ENCODE measurements at regions not wholly inside any gene's neighbourhood (a gene's known extent, or its start where the extent isn't known, plus 50 kb on each side); places are given as distances from the start of the nearest gene placed in this dataset.

- Histone ChIP-seq H3K27me3 (ENCODE audit: insufficient read depth) (no peaks in the 10 kb centered on the region), H3F3A (replicated peaks; ENCODE audit: insufficient read depth) (no peaks in the 10 kb centered on the region), H3K36me3 (replicated peaks in 1 of 2; ENCODE audit: control insufficient read depth in 1 of 2, insufficient read depth in 2 of 2, low read length in 1 of 2) (no peaks in the 10 kb centered on the region), H3K4me2 (no peak overlapping the region), H3K9me3 (no peaks in the 10 kb centered on the region), H3K4me3 (ENCODE audit: low read depth in 2 of 2, low read length in 1 of 2) (no peak overlapping the region), H3K9ac (no peak overlapping the region), H3K79me2 (ENCODE audit: insufficient read depth) (no peaks in the 10 kb centered on the region), H3K4me1 (ENCODE audit: control insufficient read depth in 1 of 2, insufficient read depth in 2 of 2, low read depth in 1 of 2, low read length in 1 of 2) (no peaks in the 10 kb centered on the region), H3K27ac (ENCODE audit: low read depth in 2 of 2, low read length in 1 of 2) (no peak overlapping the region), H4K20me1 (ENCODE audit: insufficient read depth) (no peaks in the 10 kb centered on the region), H2AFZ (ENCODE audit: low read depth) (no peak overlapping the region), H3K9me2 (no peaks in the 10 kb centered on the region)
- DNase-seq = no peak
- 91% methylated on average over 2 of the region's 2 CpGs for WGBS (ENCODE audit: low lambda C conversion rate)
- TF ChIP-seq, protein P1, sequence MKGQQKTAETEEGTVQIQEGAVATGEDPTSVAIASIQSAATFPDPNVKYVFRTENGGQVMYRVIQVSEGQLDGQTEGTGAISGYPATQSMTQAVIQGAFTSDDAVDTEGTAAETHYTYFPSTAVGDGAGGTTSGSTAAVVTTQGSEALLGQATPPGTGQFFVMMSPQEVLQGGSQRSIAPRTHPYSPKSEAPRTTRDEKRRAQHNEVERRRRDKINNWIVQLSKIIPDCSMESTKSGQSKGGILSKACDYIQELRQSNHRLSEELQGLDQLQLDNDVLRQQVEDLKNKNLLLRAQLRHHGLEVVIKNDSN (IDR thresholded peaks at IDR 0.05; ENCODE audit: borderline replicate concordance, low read depth) = no peak
- TF ChIP-seq RAD21 (IDR thresholded peaks at IDR 0.05; ENCODE audit: low read length) (no peak), GABPA (IDR thresholded peaks at IDR 0.05; ENCODE audit: low read depth) (no peak), CTCF (IDR thresholded peaks at IDR 0.05) (no peak), SIN3A (IDR thresholded peaks at IDR 0.05; ENCODE audit: borderline replicate concordance, low read depth, low read length) (no peak), SMC3 (IDR thresholded peaks at IDR 0.05; ENCODE audit: low read depth, low read length) (no peak), PBX3 (IDR thresholded peaks at IDR 0.05) (no peak), NRF1 (IDR thresholded peaks at IDR 0.05; ENCODE audit: low read depth, low read length) (no peak), TCF12 (IDR thresholded peaks at IDR 0.05) (no peak), EZH2phosphoT487 (IDR thresholded peaks at IDR 0.05; ENCODE audit: borderline replicate concordance, low read depth) (no peak), FOXM1 (IDR thresholded peaks at IDR 0.05; ENCODE audit: low read depth) (no peak), CHD2 (IDR thresholded peaks at IDR 0.05; ENCODE audit: low read length, partially characterized antibody) (no peak), JUND (IDR thresholded peaks at IDR 0.05) (no peak), TEAD4 (IDR thresholded peaks at IDR 0.05; ENCODE audit: borderline replicate concordance, insufficient read depth) (no peak), MEF2A (IDR thresholded peaks at IDR 0.05; ENCODE audit: borderline replicate concordance, low read depth) (no peak), FOXJ3 (CRISPR knock-in tag; IDR thresholded peaks at IDR 0.05) (no peak)
- TF ChIP-seq, protein P2, sequence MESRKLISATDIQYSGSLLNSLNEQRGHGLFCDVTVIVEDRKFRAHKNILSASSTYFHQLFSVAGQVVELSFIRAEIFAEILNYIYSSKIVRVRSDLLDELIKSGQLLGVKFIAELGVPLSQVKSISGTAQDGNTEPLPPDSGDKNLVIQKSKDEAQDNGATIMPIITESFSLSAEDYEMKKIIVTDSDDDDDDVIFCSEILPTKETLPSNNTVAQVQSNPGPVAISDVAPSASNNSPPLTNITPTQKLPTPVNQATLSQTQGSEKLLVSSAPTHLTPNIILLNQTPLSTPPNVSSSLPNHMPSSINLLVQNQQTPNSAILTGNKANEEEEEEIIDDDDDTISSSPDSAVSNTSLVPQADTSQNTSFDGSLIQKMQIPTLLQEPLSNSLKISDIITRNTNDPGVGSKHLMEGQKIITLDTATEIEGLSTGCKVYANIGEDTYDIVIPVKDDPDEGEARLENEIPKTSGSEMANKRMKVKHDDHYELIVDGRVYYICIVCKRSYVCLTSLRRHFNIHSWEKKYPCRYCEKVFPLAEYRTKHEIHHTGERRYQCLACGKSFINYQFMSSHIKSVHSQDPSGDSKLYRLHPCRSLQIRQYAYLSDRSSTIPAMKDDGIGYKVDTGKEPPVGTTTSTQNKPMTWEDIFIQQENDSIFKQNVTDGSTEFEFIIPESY (IDR thresholded peaks at IDR 0.05; ENCODE audit: borderline replicate concordance, low read depth) = no peak
- TF ChIP-seq, protein P3, sequence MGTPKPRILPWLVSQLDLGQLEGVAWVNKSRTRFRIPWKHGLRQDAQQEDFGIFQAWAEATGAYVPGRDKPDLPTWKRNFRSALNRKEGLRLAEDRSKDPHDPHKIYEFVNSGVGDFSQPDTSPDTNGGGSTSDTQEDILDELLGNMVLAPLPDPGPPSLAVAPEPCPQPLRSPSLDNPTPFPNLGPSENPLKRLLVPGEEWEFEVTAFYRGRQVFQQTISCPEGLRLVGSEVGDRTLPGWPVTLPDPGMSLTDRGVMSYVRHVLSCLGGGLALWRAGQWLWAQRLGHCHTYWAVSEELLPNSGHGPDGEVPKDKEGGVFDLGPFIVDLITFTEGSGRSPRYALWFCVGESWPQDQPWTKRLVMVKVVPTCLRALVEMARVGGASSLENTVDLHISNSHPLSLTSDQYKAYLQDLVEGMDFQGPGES (IDR thresholded peaks at IDR 0.05; ENCODE audit: low read depth, low read length) = no peak
- TF ChIP-seq, protein P4, sequence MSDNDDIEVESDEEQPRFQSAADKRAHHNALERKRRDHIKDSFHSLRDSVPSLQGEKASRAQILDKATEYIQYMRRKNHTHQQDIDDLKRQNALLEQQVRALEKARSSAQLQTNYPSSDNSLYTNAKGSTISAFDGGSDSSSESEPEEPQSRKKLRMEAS (IDR thresholded peaks at IDR 0.05; ENCODE audit: low read depth) = no peak
- TF ChIP-seq, protein P5, sequence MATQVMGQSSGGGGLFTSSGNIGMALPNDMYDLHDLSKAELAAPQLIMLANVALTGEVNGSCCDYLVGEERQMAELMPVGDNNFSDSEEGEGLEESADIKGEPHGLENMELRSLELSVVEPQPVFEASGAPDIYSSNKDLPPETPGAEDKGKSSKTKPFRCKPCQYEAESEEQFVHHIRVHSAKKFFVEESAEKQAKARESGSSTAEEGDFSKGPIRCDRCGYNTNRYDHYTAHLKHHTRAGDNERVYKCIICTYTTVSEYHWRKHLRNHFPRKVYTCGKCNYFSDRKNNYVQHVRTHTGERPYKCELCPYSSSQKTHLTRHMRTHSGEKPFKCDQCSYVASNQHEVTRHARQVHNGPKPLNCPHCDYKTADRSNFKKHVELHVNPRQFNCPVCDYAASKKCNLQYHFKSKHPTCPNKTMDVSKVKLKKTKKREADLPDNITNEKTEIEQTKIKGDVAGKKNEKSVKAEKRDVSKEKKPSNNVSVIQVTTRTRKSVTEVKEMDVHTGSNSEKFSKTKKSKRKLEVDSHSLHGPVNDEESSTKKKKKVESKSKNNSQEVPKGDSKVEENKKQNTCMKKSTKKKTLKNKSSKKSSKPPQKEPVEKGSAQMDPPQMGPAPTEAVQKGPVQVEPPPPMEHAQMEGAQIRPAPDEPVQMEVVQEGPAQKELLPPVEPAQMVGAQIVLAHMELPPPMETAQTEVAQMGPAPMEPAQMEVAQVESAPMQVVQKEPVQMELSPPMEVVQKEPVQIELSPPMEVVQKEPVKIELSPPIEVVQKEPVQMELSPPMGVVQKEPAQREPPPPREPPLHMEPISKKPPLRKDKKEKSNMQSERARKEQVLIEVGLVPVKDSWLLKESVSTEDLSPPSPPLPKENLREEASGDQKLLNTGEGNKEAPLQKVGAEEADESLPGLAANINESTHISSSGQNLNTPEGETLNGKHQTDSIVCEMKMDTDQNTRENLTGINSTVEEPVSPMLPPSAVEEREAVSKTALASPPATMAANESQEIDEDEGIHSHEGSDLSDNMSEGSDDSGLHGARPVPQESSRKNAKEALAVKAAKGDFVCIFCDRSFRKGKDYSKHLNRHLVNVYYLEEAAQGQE (IDR thresholded peaks at IDR 0.05; ENCODE audit: low read depth, low read length) = no peak
- ChIA-PET CTCF (interaction anchor here (1.4 kb wide), 1 partner anchor 1264 kb away, joined by 6 read pairs; no protein-coding TSS in a partner anchor), POLR2A (no interaction called here)
Measured at GRCh38 chr20:11242320-11242719, 568.5 kb upstream of the JAG1 start.
